HepG2 (cell line): ENCODE measurements at regions not wholly inside any gene's neighbourhood (a gene's known extent, or its start where the extent isn't known, plus 50 kb on each side); places are given as distances from the start of the nearest gene placed in this dataset.

Experiments used
- ADNP ChIP-seq: sonication (generic); formaldehyde crosslinking; IDR thresholded peaks from 2 replicates; pipeline ENCODE4 v1.4.0; 2020; ENCODE audit warnings: missing genetic modification reagents
- E2F1 ChIP-seq: sonication (generic); formaldehyde crosslinking; IDR thresholded peaks from 2 replicates; pipeline ENCODE4 v1.5.0; 2020; ENCODE audit warnings: missing genetic modification reagents
- ETV5 ChIP-seq: IDR thresholded peaks from 2 replicates; pipeline ENCODE4 v1.6.1; 2018; ENCODE audit warnings: missing biosample characterization, missing genetic modification reagents, inconsistent platforms, borderline replicate concordance
- FOXP1 ChIP-seq, 2 experiments: fragments of 450-650 bp in 1 of 2; IDR thresholded peaks; 2 replicates each; pipeline ENCODE4 v1.6.1; 2017 to 2018; ENCODE audit warnings: antibody characterized with exemption in 1 of 2
- FOXP4 ChIP-seq: sonication (generic); formaldehyde crosslinking; IDR thresholded peaks from 2 replicates; pipeline ENCODE4 v1.4.0; 2020; ENCODE audit warnings: missing genetic modification reagents
- GRHL1 ChIP-seq: sonication (generic); formaldehyde crosslinking; conservative IDR thresholded peaks from 2 replicates; pipeline ENCODE4 v1.8.0; 2022; ENCODE audit warnings: missing genetic modification reagents
- ISL2 ChIP-seq: sonication (generic); formaldehyde crosslinking; IDR thresholded peaks from 2 replicates; pipeline ENCODE4 v1.5.0; 2020; ENCODE audit warnings: missing genetic modification reagents
- KDM4B ChIP-seq: sonication (generic); formaldehyde crosslinking; IDR thresholded peaks from 2 replicates; pipeline ENCODE4 v1.4.0; 2020; ENCODE audit warnings: missing genetic modification reagents
- MIXL1 ChIP-seq: IDR thresholded peaks from 2 replicates; pipeline ENCODE4 v1.6.1; 2016
- NPAS2 ChIP-seq: sonication (generic); formaldehyde crosslinking; IDR thresholded peaks from 2 replicates; pipeline ENCODE4 v1.8.0; 2022; ENCODE audit warnings: mild to moderate bottlenecking, missing genetic modification reagents, borderline replicate concordance
- NR2F1 ChIP-seq, 2 experiments: fragments of 450-650 bp in 1 of 2; formaldehyde crosslinking in 1 of 2; IDR thresholded peaks; 2 replicates each; pipeline versions ENCODE4 v1.5.0 to v1.6.1; 2016 to 2020; ENCODE audit warnings: mild to moderate bottlenecking in 1 of 2, missing compliant biosample characterization in 1 of 2, missing genetic modification reagents in 1 of 2, moderate library complexity in 1 of 2
- POGZ ChIP-seq: sonication (generic); formaldehyde crosslinking; IDR thresholded peaks from 2 replicates; pipeline ENCODE4 v1.4.0; 2020; ENCODE audit warnings: mild to moderate bottlenecking, missing genetic modification reagents
- PRDM10 ChIP-seq: sonication (generic); formaldehyde crosslinking; IDR thresholded peaks from 2 replicates; pipeline ENCODE4 v1.4.0; 2020; ENCODE audit warnings: low read depth, missing genetic modification reagents
- ZBTB10 ChIP-seq: sonication (generic); formaldehyde crosslinking; IDR thresholded peaks from 2 replicates; pipeline ENCODE4 v1.4.0; 2020; ENCODE audit warnings: missing genetic modification reagents, borderline replicate concordance
- ZBTB25 ChIP-seq: IDR thresholded peaks from 2 replicates; pipeline ENCODE4 v1.6.1; 2018; ENCODE audit warnings: missing genetic modification reagents
- ZNF33A ChIP-seq: sonication (generic); formaldehyde crosslinking; IDR thresholded peaks from 2 replicates; pipeline ENCODE4 v1.5.1; 2020; ENCODE audit warnings: missing genetic modification reagents, mild to moderate bottlenecking, moderate library complexity, borderline replicate concordance

- TF ChIP-seq PRDM10 (CRISPR knock-in tag) (no peak), ADNP (peak; percentile 61; the same call in 1 of the 2 replicates), MIXL1 (CRISPR knock-in tag) (peak; percentile 84; the same call in 1 of the 2 replicates), NR2F1 (CRISPR knock-in tag; IDR thresholded peaks at IDR 0.05) (no peak), GRHL1 (CRISPR knock-in tag) (no peak), POGZ (CRISPR knock-in tag) (peak; percentile 47; the same call in 1 of the 2 replicates), ISL2 (CRISPR knock-in tag) (peak; percentile 91), FOXP1 (IDR thresholded peaks at IDR 0.05) (no peak), FOXP1 (CRISPR knock-in tag; IDR thresholded peaks at IDR 0.05) (peak; percentile 84), ZBTB25 (CRISPR knock-in tag) (0 out of 2 replicates have a peak, but pooled peaks have one; percentile 16), NPAS2 (CRISPR knock-in tag) (no peak), ETV5 (CRISPR knock-in tag) (peak; percentile 27; the same call in 1 of the 2 replicates), KDM4B (no peak), E2F1 (CRISPR knock-in tag) (peak; percentile 1; the same call in 1 of the 2 replicates), ZNF33A (no peak), FOXP4 (CRISPR knock-in tag) (peak; percentile 90), ZBTB10 (CRISPR knock-in tag) (no peak)
Measured at GRCh38 chr10:59007307-59008025, 169.0 kb upstream of the PHYHIPL start (continued).
